Skeletal muscle cell (primary cell): ENCODE measurements at regions not wholly inside any gene's neighbourhood (a gene's known extent, or its start where the extent isn't known, plus 50 kb on each side); places are given as distances from the start of the nearest gene placed in this dataset.
"Not testable (repeated sequence)": the region's sequence is repeated elsewhere in the genome, so short reads cannot be mapped to it uniquely, and the experiment has no call there.

ENCODE experiments used
- DNase-seq: peaks from one replicate; pipeline ENCODE4 v3.0.0-alpha.2; 2010; ENCODE audit warnings: low read depth
- H3K4me3 ChIP-seq: 2 replicates; pipeline ENCODE4 v1.5.1; 2011; ENCODE audit warnings: low read depth, mild to moderate bottlenecking, control low read depth, low read length, moderate library complexity

GRCh38 chr13:70310396-70311119 is 202.3 kb upstream of the KLHL1 start:
- no peak overlapping the region for H3K4me3 ChIP-seq
- DNase-seq, result no peak

- no peak for DNase-seq
- H3K4me3 ChIP-seq, result no peak overlapping the region
Observed at GRCh38 chr13:70297189-70297616, 189.0 kb upstream of the KLHL1 start.

- no peak for DNase-seq
Observed at GRCh38 chr13:70284371-70284770, 176.1 kb upstream of the KLHL1 start.

GRCh38 chr13:70275841-70276240 is 167.6 kb upstream of the KLHL1 start:
- DNase-seq, result no peak
- H3K4me3 ChIP-seq, result no peak overlapping the region

More at GRCh38 chr13:70284371-70284770, 176.1 kb upstream of the KLHL1 start:
- no peak overlapping the region for H3K4me3 ChIP-seq

- no peak for DNase-seq
- H3K4me3 ChIP-seq, result no peak overlapping the region
Observed at GRCh38 chr13:70255406-70255991, 147.2 kb upstream of the KLHL1 start.

- DNase-seq, result no peak
- H3K4me3 ChIP-seq, result no peak overlapping the region
Observed at GRCh38 chr13:70253834-70254233, 145.6 kb upstream of the KLHL1 start.

- H3K4me3 ChIP-seq, result no peak overlapping the region
- no peak for DNase-seq
Observed at GRCh38 chr13:70253411-70253810, 145.2 kb upstream of the KLHL1 start.

GRCh38 chr13:70249332-70250064 is 141.2 kb upstream of the KLHL1 start:
- DNase-seq, result no peak
- H3K4me3 ChIP-seq, result no peak overlapping the region

GRCh38 chr13:70237131-70237530 is 128.9 kb upstream of the KLHL1 start:
- no peak overlapping the region for H3K4me3 ChIP-seq
- DNase-seq, result no peak

GRCh38 chr13:70235565-70235964 is 127.3 kb upstream of the KLHL1 start:
- no peak overlapping the region for H3K4me3 ChIP-seq
- DNase-seq, result no peak

GRCh38 chr13:70223911-70224310 is 115.7 kb upstream of the KLHL1 start:
- DNase-seq, result no peak

GRCh38 chr13:70222926-70223325 is 114.7 kb upstream of the KLHL1 start:
- no peak overlapping the region for H3K4me3 ChIP-seq
- no peak for DNase-seq

More at GRCh38 chr13:70223911-70224310, 115.7 kb upstream of the KLHL1 start:
- H3K4me3 ChIP-seq, result no peak overlapping the region

- H3K4me3 ChIP-seq, result no peak overlapping the region
- no peak for DNase-seq
Observed at GRCh38 chr13:70218618-70219017, 110.4 kb upstream of the KLHL1 start.

- H3K4me3 ChIP-seq, DNase-seq: not testable (repeated sequence)
Observed at GRCh38 chr13:70208968-70209367, 100.7 kb upstream of the KLHL1 start.

- no peak overlapping the region for H3K4me3 ChIP-seq
- no peak for DNase-seq
Observed at GRCh38 chr13:70206671-70207070, 98.4 kb upstream of the KLHL1 start.

GRCh38 chr13:70203661-70204229 is 95.5 kb upstream of the KLHL1 start:
- H3K4me3 ChIP-seq, result no peak overlapping the region
- no peak for DNase-seq

- no peak overlapping the region for H3K4me3 ChIP-seq
- no peak for DNase-seq
Observed at GRCh38 chr13:70191034-70191433, 82.8 kb upstream of the KLHL1 start.

- no peak for DNase-seq
- no peak overlapping the region for H3K4me3 ChIP-seq
Observed at GRCh38 chr13:70189981-70190380, 81.7 kb upstream of the KLHL1 start.

GRCh38 chr13:70188567-70188966 is 80.3 kb upstream of the KLHL1 start:
- H3K4me3 ChIP-seq, result no peak overlapping the region
- no peak for DNase-seq

- H3K4me3 ChIP-seq, result no peak overlapping the region
- DNase-seq, result no peak
Observed at GRCh38 chr13:70183041-70183440, 74.8 kb upstream of the KLHL1 start.
